ENCODE measurements at regions not wholly inside any gene's neighbourhood (a gene's known extent, or its start where the extent isn't known, plus 50 kb on each side); places are given as distances from the start of the nearest gene placed in this dataset.

DNA sequence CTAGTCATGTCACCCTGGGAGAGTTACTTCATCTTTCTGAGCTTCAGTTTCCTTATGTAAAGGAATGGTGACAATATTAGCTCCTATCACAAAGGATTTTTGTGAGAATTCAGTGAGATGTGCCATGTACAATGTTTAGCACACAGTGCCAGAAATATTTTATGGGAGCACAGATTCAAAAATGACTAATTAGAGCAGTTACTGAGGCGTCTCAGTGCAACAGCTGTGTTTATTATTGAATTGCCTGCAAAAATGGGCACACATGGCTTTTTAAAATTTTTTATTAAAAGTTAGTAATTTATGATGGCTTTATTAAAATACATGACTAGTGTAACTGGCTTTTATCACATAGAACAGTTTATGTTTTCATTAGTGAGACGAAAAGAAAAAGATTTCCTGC, 134.3 kb upstream of the AHI1 start:
- TF ChIP-seq, protein P1, sequence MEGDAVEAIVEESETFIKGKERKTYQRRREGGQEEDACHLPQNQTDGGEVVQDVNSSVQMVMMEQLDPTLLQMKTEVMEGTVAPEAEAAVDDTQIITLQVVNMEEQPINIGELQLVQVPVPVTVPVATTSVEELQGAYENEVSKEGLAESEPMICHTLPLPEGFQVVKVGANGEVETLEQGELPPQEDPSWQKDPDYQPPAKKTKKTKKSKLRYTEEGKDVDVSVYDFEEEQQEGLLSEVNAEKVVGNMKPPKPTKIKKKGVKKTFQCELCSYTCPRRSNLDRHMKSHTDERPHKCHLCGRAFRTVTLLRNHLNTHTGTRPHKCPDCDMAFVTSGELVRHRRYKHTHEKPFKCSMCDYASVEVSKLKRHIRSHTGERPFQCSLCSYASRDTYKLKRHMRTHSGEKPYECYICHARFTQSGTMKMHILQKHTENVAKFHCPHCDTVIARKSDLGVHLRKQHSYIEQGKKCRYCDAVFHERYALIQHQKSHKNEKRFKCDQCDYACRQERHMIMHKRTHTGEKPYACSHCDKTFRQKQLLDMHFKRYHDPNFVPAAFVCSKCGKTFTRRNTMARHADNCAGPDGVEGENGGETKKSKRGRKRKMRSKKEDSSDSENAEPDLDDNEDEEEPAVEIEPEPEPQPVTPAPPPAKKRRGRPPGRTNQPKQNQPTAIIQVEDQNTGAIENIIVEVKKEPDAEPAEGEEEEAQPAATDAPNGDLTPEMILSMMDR (IDR thresholded peaks at IDR 0.05) = no peak
- TF ChIP-seq POLR2A (IDR thresholded peaks at IDR 0.05) = no peak
- no peak for TF ChIP-seq POLR2AphosphoS5 (IDR thresholded peaks at IDR 0.05)

Data from breast epithelium (tissue), 3 donors.